Stimulated activated CD4-positive, alpha-beta T cell treated with anti-CD3 and anti-CD28 coated beads, Interleukin-2, amount 100 ng/mL, for 4 hours (primary cell): ENCODE measurements at regions not wholly inside any gene's neighbourhood (a gene's known extent, or its start where the extent isn't known, plus 50 kb on each side); places are given as distances from the start of the nearest gene placed in this dataset.

ENCODE experiments used
- DNase-seq: peaks from one replicate; pipeline ENCODE4 v3.0.0-alpha.2; 2020; ENCODE audit warnings: low read depth

DNA sequence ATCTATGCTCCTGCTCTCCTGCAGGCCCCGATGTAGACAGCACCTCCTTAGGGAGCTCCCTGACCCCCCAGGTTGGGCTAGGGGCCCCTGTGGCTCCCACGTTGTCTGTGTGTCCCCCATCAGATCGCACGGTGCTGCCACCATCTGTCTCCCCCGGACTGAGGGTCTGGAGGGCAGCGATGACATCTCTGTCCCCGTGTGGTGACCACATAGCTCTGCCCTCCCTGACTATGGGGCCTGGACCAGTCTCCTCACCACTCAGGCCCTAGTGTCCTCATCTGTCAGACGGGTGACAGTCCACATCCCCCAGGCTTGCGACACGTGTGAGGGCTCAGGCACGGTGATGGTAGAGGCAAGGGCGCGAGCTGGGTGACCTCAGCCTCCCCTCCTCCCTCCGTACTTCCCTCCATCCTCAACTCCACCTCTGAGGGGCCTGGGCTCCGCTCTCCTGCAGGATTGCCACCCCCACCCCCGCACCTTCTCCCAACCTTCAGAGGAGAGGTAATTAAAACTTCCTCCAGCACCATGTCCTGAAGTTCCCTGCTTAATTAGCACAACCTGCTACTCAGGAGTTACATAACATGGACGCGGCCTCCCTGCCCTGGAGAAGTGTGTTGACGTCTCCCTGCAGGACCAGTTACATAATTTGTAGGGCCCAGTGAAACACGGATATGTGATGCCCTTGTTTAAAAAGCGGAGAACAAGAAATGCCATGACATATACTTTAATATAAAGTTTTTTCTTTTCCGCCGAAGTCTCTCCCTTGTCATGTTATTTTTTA is 288.2 kb downstream of the PTPRU start:
- no peak for DNase-seq

DNA sequence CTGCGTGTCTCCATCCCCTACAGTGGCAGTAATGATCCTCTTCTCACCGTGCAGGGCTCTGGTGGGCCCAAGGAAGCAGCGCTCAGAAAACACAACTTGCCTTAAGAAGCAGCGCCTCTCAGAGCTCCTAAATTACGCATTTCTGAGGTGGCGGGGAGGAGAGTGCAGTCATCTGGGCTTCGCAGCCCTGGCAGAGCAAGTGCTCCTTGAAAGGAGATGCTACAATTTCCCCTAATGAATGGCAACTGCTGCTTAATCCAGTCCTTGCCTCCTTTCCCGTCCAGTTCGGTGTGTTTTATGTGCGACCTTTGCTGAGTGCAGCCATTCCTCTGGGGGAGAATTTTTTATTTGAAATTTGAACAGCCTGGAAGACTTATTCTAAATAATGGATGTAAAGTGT is 287.3 kb downstream of the PTPRU start:
- DNase-seq = no peak

GRCh38 chr1:29523136-29523535 is 286.8 kb downstream of the PTPRU start:
- no peak for DNase-seq

DNA sequence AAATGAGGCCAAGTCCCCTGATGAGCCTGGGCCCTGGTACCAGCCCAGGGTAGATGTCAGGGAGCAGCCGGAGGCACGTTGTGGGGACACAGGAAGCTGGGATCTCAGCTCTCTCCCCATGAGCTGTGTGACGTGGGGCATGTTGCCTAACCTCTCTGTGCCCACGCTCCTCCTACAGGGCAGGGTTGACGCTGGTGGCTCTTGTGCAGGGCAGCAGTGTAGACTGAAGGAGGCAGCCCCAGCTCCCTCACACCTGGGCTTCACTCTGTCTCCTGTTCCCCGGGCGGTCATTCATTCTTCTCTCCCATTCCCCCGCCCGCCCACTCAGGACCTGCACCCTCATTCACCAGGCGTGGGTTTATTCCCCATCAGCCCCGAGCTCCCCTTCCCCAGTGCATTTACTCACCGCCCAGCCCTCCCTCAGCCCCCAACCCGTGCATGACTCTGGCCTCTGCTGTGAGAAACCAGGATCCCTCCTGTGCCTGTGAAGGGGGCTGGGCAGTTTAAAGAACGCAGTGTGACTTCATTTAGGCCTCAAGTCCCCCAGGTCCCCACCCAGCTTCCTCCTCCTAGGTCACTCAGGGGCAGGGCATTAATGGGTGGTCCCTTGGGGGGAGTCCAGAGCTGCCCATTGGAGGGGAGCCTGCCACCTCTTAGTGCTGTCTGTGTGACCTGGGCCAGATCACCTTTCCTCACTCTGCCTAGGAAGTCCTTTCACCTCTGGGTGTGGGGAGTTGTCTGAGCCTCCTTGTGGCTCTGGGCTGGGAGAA is 285.7 kb downstream of the PTPRU start:
- DNase-seq = no peak

- no peak for DNase-seq
These were observed 285.1 kb downstream of the PTPRU start for GRCh38 chr1:29521438-29521715.

DNA sequence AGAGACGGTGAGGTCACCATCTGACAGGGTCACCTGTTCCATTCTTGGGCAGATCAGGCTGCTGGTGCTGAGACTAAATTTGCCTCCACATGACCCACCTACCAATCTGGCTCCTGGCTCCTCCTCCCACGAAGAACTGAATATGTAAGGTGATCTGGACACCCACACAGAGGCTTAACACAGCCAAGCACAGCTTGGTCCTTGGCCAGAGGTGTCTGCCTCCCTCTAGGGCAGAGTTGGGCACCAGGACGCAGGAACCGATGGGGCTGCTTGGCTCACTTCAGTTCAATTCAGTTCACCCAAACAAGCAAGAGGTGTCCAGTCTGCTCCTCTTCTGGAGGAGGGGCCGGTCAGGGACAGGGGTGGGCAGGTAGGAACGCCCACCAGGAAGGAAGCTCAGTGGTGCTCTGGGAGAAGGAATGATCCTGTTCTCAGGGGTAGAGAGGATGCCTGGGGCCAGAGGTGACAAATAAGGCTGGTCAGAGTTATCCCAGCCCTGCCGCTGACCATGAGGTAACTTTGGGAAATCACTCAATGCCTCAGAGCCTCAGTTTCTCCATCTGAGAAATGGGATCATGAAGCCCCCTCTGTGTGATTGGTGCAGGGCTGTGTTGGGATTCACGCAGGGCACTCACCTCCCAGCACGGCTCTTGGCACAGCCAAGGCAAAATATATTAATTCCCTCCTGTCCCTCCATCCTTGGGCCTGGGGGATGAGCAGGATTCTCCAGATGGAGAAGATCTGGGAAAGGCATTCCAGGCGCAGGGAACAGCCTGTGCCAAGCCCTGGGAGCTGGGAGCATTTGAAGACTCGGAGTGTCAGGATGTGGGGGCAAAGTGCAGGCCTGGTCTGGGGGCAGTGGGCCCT is 284.5 kb downstream of the PTPRU start:
- no peak for DNase-seq

DNA sequence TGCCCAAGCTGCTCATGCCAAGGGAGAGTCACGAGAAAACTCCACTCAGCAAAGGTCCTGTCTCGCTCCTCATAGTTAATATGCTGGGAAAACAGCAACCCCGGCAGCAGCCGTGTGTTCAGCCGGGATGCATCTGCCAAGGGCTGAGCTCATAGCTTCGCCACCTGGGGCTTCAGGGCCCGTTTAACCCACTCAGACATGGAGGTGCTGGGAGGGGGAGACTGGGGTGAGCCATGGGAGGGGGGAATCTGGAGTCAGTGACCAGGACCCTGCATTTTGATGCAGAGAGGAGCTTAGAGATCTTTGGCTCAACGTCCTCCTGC is 283.4 kb downstream of the PTPRU start:
- no peak for DNase-seq

GRCh38 chr1:29519108-29519787 is 282.9 kb downstream of the PTPRU start:
- no peak for DNase-seq

DNA sequence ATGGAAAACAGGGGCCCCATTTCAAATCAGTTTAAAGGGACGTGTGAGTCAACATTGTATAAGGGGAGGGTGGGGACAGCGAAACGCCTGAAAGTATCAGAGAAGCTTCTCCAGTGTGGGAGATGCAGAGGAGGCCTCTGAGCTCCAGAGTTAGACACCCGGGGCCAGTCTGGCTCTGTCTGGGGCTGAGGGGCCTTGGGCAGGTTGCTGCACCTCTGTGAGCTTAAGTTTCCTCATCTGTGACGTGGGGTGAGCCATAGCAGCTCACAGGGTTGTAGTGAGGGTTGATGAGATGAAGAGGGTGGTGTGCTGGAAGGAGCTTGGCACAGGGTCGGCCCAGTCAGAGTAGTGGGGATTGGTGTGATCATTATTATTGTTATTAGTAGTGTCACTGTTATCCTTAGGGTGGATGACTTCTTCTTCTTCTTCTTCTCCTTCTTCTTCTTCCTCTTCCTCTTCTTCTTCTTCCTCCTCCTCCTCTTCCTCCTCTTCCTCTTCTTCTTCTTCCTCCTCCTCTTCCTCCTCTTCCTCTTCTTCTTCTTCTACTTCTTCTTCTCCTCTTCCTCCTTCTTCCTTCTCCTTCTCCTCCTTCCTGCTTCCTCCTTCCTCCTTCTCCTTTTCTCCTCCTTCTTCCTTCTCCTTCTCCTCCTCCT is 282.0 kb downstream of the PTPRU start:
- no peak for DNase-seq

DNA sequence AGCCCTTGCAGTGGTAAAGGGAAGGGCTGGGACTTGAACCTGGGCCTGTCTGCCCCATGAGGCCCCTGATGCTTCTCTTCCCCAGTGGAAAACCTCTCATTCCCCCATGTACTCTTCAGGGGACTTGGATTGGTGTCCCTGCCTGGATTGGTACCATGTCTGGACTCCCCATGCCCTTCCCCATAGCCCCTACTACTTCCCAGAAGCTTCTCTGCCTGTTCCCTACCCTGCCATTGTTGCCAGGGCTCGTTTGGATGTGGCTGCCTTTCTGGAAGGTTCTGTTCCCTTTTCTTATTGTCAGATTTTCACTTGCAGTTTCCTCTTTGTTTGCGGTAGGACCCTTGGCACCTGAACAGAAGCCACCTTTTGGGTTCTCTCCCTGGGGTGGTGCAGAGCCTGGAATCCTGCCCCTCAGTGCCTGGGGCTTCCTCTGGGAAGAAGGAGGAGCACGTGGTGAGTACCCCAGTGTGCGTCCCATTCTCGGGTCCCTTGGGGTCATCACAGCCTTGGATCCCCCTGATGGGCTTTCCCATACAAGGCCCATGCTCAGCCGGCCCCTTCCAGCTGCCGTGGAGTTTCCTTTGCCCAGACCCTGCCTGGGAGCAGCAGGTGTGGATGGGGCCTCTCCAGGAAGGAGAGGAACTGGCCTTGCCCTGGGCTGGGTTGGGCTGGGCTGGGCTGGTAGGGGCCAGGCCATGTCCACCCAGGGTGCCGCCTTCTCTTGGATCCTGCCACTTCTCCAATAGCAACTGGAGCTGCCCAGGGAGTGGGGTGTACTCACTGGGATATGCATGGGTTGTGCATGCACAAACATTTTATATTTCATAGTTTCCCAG is 281.1 kb downstream of the PTPRU start:
- DNase-seq = no peak

GRCh38 chr1:29516063-29516820 is 279.9 kb downstream of the PTPRU start:
- no peak for DNase-seq

DNA sequence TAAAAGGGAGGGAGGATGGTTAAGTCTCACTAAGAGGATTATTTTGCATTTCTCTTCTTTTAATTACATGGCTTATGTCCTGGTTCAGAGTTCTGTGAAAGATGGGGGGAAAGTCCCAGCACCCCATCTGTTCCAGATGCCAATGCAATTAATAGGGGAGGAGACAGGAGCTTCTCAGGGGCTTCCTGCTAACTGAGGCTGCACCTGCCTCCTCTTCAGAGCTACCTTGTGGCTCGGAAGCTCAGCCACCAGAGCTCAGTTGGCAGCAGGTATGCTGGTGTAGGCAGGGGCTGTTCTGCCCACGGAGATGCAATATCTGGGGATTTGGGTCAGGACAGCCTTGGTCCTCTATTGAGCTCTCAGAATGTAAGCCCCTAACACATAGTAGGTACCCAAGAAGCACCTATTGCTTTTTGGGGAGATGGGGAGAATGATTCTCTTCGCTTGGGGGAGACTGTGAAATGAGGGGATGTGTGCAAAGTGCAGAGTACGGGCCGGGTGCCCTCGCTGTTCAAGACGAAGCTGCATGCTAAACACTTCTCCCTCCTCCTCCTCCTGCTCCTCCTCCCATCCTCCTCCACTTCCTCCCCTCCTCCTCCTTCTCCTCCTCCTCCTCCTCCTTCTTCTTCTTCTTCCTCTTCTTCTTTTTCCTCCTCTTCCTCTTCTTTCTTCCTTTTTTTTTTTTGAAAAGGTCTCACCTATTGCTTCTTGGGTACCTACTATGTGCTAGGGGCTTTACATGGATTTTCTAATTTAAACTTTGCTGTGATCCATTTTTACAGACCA is 279.0 kb downstream of the PTPRU start:
- no peak for DNase-seq

- no peak for DNase-seq
These were observed 278.2 kb downstream of the PTPRU start for GRCh38 chr1:29514361-29515169.

- DNase-seq = no peak
These were observed 277.0 kb downstream of the PTPRU start for GRCh38 chr1:29513357-29513756.

GRCh38 chr1:29511436-29511835 is 275.1 kb downstream of the PTPRU start:
- no peak for DNase-seq

- DNase-seq = no peak
These were observed 272.3 kb downstream of the PTPRU start for GRCh38 chr1:29508458-29509107.

- DNase-seq = no peak
These were observed 270.4 kb downstream of the PTPRU start for GRCh38 chr1:29506678-29507225.
